Suprapubic skin (tissue), 4 donors: ENCODE measurements at regions not wholly inside any gene's neighbourhood (a gene's known extent, or its start where the extent isn't known, plus 50 kb on each side); places are given as distances from the start of the nearest gene placed in this dataset.

ENCODE experiments used
- POLR2A ChIP-seq, 2 donors: fragments of 450-650 bp; IDR thresholded peaks; one replicate each; pipeline ENCODE4 v1.6.1; 2017; ENCODE audit warnings: antibody characterized with exemption in 2 of 2, mild to moderate bottlenecking in 2 of 2, moderate library complexity in 2 of 2
- POLR2AphosphoS5 ChIP-seq, 3 donors: sonication (generic); formaldehyde crosslinking; IDR thresholded peaks; one replicate each; pipeline ENCODE4 v1.6.1; 2017; ENCODE audit warnings: antibody characterized with exemption in 3 of 3
- TF ChIP-seq, protein P1 (sequence below), 2 donors: fragments of 200-600 bp in 1 of 2; fragments of 450-650 bp in 1 of 2; sonication (generic) in 1 of 2; IDR thresholded peaks; one replicate each; pipeline ENCODE4 v1.5.1; 2016 to 2019; ENCODE audit warnings: antibody characterized with exemption in 2 of 2, mild to moderate bottlenecking in 1 of 2, moderate library complexity in 1 of 2

DNA sequence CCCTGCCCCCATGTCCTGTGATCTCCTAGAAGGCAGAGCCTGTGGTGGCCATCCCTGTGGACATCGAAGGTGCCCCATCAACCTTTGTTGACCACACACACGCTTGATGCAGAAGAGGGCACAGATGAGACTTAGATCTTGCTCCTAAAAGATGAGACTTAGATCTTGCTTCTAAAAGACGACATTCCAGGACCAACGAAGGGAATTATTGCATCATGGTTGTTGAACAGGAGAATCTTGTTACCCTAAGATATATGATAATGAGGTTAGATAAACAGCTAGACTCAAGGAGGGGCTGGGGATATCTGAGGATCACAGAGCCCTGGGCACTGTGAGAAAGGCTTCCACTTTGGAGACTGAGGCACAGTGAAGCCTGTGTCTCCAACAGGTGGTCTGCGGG is 91.1 kb upstream of the WSCD2 start:
- no peak for TF ChIP-seq POLR2A (IDR thresholded peaks at IDR 0.05)
- TF ChIP-seq POLR2AphosphoS5 (IDR thresholded peaks at IDR 0.05), result no peak
- TF ChIP-seq, protein P1, sequence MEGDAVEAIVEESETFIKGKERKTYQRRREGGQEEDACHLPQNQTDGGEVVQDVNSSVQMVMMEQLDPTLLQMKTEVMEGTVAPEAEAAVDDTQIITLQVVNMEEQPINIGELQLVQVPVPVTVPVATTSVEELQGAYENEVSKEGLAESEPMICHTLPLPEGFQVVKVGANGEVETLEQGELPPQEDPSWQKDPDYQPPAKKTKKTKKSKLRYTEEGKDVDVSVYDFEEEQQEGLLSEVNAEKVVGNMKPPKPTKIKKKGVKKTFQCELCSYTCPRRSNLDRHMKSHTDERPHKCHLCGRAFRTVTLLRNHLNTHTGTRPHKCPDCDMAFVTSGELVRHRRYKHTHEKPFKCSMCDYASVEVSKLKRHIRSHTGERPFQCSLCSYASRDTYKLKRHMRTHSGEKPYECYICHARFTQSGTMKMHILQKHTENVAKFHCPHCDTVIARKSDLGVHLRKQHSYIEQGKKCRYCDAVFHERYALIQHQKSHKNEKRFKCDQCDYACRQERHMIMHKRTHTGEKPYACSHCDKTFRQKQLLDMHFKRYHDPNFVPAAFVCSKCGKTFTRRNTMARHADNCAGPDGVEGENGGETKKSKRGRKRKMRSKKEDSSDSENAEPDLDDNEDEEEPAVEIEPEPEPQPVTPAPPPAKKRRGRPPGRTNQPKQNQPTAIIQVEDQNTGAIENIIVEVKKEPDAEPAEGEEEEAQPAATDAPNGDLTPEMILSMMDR (IDR thresholded peaks at IDR 0.05), result no peak
